ENCODE measurements at regions not wholly inside any gene's neighbourhood (a gene's known extent, or its start where the extent isn't known, plus 50 kb on each side); places are given as distances from the start of the nearest gene placed in this dataset.

GRCh38 chr2:223366566-223366965, 235.6 kb downstream of the SCG2 start:
- TF ChIP-seq CTCF (IDR thresholded peaks at IDR 0.05 in 2 of 3, conservative IDR thresholded peaks at IDR 0.05 in 1 of 3; ENCODE audit: control insufficient read depth in 2 of 3, extremely low read depth in 1 of 3, insufficient read depth in 1 of 3, low read depth in 3 of 3, low read length in 3 of 3): no peak
- no peak for TF ChIP-seq POLR2AphosphoS2 (IDR thresholded peaks at IDR 0.05; ENCODE audit: low read depth, low read length)
- TF ChIP-seq RB1 (IDR thresholded peaks at IDR 0.05; ENCODE audit: borderline replicate concordance): no peak
- no peak for TF ChIP-seq GATAD2B (conservative IDR thresholded peaks at IDR 0.05; ENCODE audit: low read depth)
- no peak for TF ChIP-seq SMC3 (IDR thresholded peaks at IDR 0.05; ENCODE audit: borderline replicate concordance, low read length)

Data from GM12878 (cell line).